ENCODE measurements at regions not wholly inside any gene's neighbourhood (a gene's known extent, or its start where the extent isn't known, plus 50 kb on each side); places are given as distances from the start of the nearest gene placed in this dataset.

GRCh38 chr10:78811174-78811573 is 257.6 kb upstream of the ZMIZ1 start:
- no peak for DNase-seq (ENCODE audit: low spot score)
- no peak for TF ChIP-seq CTCF (IDR thresholded peaks at IDR 0.05; ENCODE audit: borderline replicate concordance, control extremely low read depth, extremely low read depth, insufficient read depth, missing control alignments)
- in situ Hi-C loops (cut with MboI; ENCODE audit: low sequenced_read_pairs, unreplicated experiment), result no loop called here

- no peak for DNase-seq (ENCODE audit: low spot score)
- in situ Hi-C loops (cut with MboI; ENCODE audit: low sequenced_read_pairs, unreplicated experiment), result no loop called here
- no peak for TF ChIP-seq CTCF (IDR thresholded peaks at IDR 0.05; ENCODE audit: borderline replicate concordance, control extremely low read depth, extremely low read depth, insufficient read depth, missing control alignments)
Measured at GRCh38 chr10:78812571-78813318, 256.0 kb upstream of the ZMIZ1 start.

- DNase-seq (ENCODE audit: low spot score), result no peak
- in situ Hi-C loops (cut with MboI; ENCODE audit: low sequenced_read_pairs, unreplicated experiment), result no loop called here
- TF ChIP-seq CTCF (IDR thresholded peaks at IDR 0.05; ENCODE audit: borderline replicate concordance, control extremely low read depth, extremely low read depth, insufficient read depth, missing control alignments), result no peak
Measured at GRCh38 chr10:78813526-78813925, 255.2 kb upstream of the ZMIZ1 start.

- in situ Hi-C loops (cut with MboI; ENCODE audit: low sequenced_read_pairs, unreplicated experiment), result no loop called here
- TF ChIP-seq CTCF (IDR thresholded peaks at IDR 0.05; ENCODE audit: borderline replicate concordance, control extremely low read depth, extremely low read depth, insufficient read depth, missing control alignments), result no peak
- no peak for DNase-seq (ENCODE audit: low spot score)
Measured at GRCh38 chr10:78813998-78814399, 254.8 kb upstream of the ZMIZ1 start.

GRCh38 chr10:78814407-78814806 is 254.4 kb upstream of the ZMIZ1 start:
- in situ Hi-C loops (cut with MboI; ENCODE audit: low sequenced_read_pairs, unreplicated experiment), result no loop called here
- TF ChIP-seq CTCF (IDR thresholded peaks at IDR 0.05; ENCODE audit: borderline replicate concordance, control extremely low read depth, extremely low read depth, insufficient read depth, missing control alignments), result no peak
- no peak for DNase-seq (ENCODE audit: low spot score)

GRCh38 chr10:78815702-78816334 is 252.9 kb upstream of the ZMIZ1 start:
- in situ Hi-C loops (cut with MboI; ENCODE audit: low sequenced_read_pairs, unreplicated experiment), result no loop called here
- no peak for DNase-seq (ENCODE audit: low spot score)
- no peak for TF ChIP-seq CTCF (IDR thresholded peaks at IDR 0.05; ENCODE audit: borderline replicate concordance, control extremely low read depth, extremely low read depth, insufficient read depth, missing control alignments)

Measured in GM13976 (cell line).